ENCODE measurements at regions not wholly inside any gene's neighbourhood (a gene's known extent, or its start where the extent isn't known, plus 50 kb on each side); places are given as distances from the start of the nearest gene placed in this dataset.

DNA sequence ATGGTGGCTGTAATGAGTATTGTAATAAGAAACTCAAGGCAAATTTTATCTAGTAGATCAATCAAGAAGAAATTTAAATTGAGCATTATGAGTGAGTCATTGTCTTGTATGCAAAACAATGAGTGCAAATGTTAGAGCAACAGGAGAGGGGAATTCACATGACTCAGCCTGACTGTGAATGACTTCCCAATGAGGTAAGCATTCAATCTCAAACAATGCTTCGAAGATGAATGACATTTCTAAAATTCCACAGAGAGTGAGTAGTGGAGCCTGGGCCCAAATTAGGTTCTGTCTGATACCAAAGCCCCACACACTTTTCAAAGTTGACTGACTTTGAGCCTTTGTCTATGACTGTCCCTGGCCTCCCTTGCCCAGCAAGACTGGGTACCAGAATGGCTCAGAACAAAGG, 738.0 kb downstream of the PTPRU start:
- POLR2A ChIA-PET (ENCODE audit: low non-redundant PET), result no interaction called here
- H3K27ac ChIP-seq, result no peak overlapping the region
- DNase-seq (ENCODE audit: low spot score), result peak; percentile 77
- TF ChIP-seq, protein P1, sequence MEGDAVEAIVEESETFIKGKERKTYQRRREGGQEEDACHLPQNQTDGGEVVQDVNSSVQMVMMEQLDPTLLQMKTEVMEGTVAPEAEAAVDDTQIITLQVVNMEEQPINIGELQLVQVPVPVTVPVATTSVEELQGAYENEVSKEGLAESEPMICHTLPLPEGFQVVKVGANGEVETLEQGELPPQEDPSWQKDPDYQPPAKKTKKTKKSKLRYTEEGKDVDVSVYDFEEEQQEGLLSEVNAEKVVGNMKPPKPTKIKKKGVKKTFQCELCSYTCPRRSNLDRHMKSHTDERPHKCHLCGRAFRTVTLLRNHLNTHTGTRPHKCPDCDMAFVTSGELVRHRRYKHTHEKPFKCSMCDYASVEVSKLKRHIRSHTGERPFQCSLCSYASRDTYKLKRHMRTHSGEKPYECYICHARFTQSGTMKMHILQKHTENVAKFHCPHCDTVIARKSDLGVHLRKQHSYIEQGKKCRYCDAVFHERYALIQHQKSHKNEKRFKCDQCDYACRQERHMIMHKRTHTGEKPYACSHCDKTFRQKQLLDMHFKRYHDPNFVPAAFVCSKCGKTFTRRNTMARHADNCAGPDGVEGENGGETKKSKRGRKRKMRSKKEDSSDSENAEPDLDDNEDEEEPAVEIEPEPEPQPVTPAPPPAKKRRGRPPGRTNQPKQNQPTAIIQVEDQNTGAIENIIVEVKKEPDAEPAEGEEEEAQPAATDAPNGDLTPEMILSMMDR (conservative IDR thresholded peaks at IDR 0.05; ENCODE audit: low read depth), result no peak
- CTCF ChIA-PET, result no interaction called here

DNA sequence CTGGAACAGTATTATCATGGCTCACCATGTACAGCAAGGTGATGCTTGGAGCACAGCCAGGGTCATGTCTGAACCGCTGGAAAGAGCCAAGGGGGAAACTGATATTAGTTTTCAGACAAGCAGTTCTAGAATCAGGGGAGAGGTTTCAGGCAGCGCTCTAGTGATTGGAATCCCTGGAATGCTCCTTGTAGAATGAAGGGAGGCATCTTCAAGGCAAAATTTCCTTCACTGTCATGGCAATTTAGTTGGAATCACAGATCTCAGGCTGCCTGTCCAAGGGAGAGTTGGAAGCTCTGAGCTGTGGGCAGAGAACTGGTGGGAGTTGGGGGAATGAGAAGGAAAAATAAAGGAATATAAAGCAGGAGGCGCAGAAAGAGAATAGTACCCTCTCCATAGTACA, 737.1 kb downstream of the PTPRU start:
- H3K27ac ChIP-seq, result no peak overlapping the region
- DNase-seq (ENCODE audit: low spot score), result no peak
- CTCF ChIA-PET, result no interaction called here
- TF ChIP-seq, protein P1 (conservative IDR thresholded peaks at IDR 0.05; ENCODE audit: low read depth), result no peak
- POLR2A ChIA-PET (ENCODE audit: low non-redundant PET), result no interaction called here

DNA sequence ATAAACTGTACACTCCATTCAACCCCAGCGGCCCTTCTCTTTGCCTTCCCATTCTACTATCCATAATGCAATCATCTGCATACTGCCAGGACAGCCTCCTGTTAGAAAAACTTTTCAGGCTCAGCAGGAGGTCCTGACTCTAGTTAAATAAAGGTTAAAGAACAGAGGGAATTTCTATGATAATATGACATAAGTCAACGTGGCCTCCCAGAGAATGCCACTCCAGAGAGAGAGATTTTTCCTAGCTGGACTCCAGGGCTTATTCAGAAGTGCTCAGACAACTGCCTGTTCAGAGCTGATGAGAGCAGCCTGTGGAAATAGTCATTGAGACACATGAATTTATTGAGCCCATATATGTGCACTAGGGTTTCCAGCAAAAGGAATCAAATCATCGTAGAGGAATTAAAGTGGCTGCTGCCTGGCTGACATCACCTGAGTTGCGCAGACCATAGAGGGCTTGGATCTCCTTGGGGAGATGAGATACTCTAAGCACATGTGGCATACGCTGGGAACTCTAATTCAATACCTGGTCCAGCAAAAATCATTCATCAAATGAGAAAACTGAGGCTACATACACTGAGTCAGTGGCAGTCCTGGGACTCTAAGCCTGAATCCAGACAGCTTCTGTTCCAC, 736.2 kb downstream of the PTPRU start:
- H3K27ac ChIP-seq, result no peak overlapping the region
- CTCF ChIA-PET, result no interaction called here
- no peak for DNase-seq (ENCODE audit: low spot score)

DNA sequence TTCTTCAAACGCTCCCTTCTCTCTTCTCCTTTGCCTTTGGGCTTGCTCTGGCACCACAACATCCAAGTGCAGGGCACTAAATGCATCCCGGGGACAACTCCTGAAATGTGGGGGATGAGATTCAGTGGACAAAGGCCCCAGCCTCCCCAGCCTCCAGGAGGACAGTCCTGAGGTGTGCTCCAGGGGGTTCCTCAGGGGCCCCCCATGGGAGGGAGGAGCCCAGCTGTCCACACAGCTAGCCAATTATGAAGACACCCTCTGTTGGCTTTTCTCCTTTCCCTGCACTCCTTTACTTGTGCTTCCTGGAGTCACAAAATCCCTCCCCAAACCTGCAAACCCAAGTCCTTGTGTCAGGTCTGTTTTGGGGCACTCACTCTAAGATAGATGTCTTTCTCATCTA, 735.4 kb downstream of the PTPRU start:
- ChIA-PET CTCF (no interaction called here), POLR2A (ENCODE audit: low non-redundant PET) (no interaction called here)
- DNase-seq (ENCODE audit: low spot score), result no peak
- TF ChIP-seq, protein P1 (conservative IDR thresholded peaks at IDR 0.05; ENCODE audit: low read depth), result no peak
- no peak overlapping the region for H3K27ac ChIP-seq

More for the DNA sequence above, 736.2 kb downstream of the PTPRU start:
- TF ChIP-seq, protein P1 (conservative IDR thresholded peaks at IDR 0.05; ENCODE audit: low read depth), result no peak
- POLR2A ChIA-PET (ENCODE audit: low non-redundant PET), result no interaction called here

DNA sequence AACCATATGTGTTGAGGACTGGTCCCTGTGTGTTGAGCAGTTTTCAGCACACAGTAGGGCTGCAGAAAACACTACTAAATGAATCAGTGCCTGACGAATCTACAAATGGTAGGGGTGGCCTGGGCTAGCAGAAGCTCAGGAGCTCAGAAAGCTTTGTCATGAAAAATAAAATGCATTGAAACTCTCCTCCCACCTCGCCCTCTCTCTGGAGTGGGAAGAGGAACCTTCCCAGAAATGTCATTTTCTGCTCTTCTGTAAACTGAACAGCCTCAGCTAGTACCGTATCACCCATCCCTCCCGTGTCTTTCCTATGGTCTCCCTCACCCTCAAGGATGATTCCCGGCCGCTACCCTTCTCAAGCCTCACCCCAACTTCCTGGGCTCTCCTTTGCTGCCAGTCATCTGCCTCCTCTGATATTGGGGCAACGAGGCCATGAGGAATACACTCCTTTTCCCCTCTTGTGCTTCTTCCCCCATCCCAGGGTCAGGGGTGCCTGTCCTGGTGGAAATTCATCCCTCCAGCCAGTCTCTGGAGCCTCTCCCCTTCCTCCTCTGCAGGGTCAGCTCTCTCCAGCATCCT, 734.5 kb downstream of the PTPRU start:
- ChIA-PET POLR2A (ENCODE audit: low non-redundant PET) (no interaction called here), CTCF (interaction anchor here (0.8 kb wide), 1 partner anchor 45 kb away, joined by 3 read pairs; no protein-coding TSS in a partner anchor)
- no peak overlapping the region for H3K27ac ChIP-seq
- no peak for DNase-seq (ENCODE audit: low spot score)
- TF ChIP-seq, protein P1 (conservative IDR thresholded peaks at IDR 0.05; ENCODE audit: low read depth), result no peak

DNA sequence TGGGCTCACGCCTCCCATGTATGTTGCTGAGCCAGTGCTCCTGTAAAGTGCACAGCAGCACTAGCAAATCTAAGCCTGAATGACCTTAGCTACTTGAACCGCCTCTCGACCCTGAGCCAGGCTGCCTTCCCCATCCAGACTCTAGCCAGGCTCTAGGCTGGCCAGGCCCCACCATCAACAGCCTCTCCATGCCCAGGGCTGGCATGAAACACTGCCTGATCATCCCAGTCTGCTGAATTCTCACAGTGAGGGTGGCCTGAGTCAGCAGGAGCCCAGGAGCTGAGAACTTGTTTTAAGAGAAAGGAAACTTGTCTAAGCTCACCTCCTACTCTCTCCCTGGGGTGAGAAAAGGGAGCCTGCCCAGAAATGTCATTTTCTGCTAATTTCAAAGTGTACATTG, 733.3 kb downstream of the PTPRU start:
- no peak for DNase-seq (ENCODE audit: low spot score)
- H3K27ac ChIP-seq, result no peak overlapping the region
- CTCF ChIA-PET, result no interaction called here
- TF ChIP-seq, protein P1 (conservative IDR thresholded peaks at IDR 0.05; ENCODE audit: low read depth), result no peak
- POLR2A ChIA-PET (ENCODE audit: low non-redundant PET), result no interaction called here

Data from RWPE1 (cell line).